Endothelial cell (in vitro differentiated cells): ENCODE measurements at regions not wholly inside any gene's neighbourhood (a gene's known extent, or its start where the extent isn't known, plus 50 kb on each side); places are given as distances from the start of the nearest gene placed in this dataset.

Experiments used
- DNase-seq: peaks from one replicate; pipeline ENCODE4 v3.0.0; 2021; ENCODE audit warnings: low spot score
- H3K27ac Mint-ChIP-seq: one replicate; pipeline ENCODE4 v1.8.0; 2021; ENCODE audit warnings: mixed read lengths, inconsistent platforms; ENCODE audit not compliant: unreplicated experiment
- H3K27me3 Mint-ChIP-seq: one replicate; pipeline ENCODE4 v1.8.0; 2021; ENCODE audit warnings: mild to moderate bottlenecking, moderate library complexity, mixed read lengths, inconsistent platforms; ENCODE audit not compliant: unreplicated experiment
- H3K36me3 Mint-ChIP-seq: one replicate; pipeline ENCODE4 v1.8.0; 2021; ENCODE audit warnings: mild to moderate bottlenecking, low read depth, mixed read lengths, inconsistent platforms; ENCODE audit not compliant: unreplicated experiment
- H3K4me1 Mint-ChIP-seq: one replicate; pipeline ENCODE4 v1.8.0; 2021; ENCODE audit warnings: mild to moderate bottlenecking, mixed read lengths, inconsistent platforms; ENCODE audit not compliant: unreplicated experiment
- H3K4me3 Mint-ChIP-seq: one replicate; pipeline ENCODE4 v1.8.0; 2021; ENCODE audit warnings: mild to moderate bottlenecking, mixed read lengths, inconsistent platforms; ENCODE audit not compliant: unreplicated experiment
- H3K9me3 Mint-ChIP-seq: one replicate; pipeline ENCODE4 v1.8.0; 2021; ENCODE audit warnings: mixed read lengths, inconsistent platforms; ENCODE audit not compliant: unreplicated experiment
- CTCF ChIP-seq: fragments of 200-600 bp; sonication (generic); IDR thresholded peaks from one replicate; pipeline ENCODE4 v1.5.0; 2021; ENCODE audit warnings: antibody characterized with exemption; ENCODE audit not compliant: unreplicated experiment

GRCh38 chr3:157785102-157785826 is 282.0 kb upstream of the VEPH1 start:
- peaks cover 2% of the 10 kb centered on the region for H3K27me3 Mint-ChIP-seq
- H3K4me3 Mint-ChIP-seq = no peak overlapping the region
- no peaks in the 10 kb centered on the region for H3K9me3 Mint-ChIP-seq
- no peaks in the 10 kb centered on the region for H3K4me1 Mint-ChIP-seq
- H3K36me3 Mint-ChIP-seq = no peaks in the 10 kb centered on the region
- H3K27ac Mint-ChIP-seq = no peak overlapping the region
- no peak for TF ChIP-seq CTCF
- no peak for DNase-seq

GRCh38 chr3:157782236-157782635 is 279.0 kb upstream of the VEPH1 start:
- H3K4me1 Mint-ChIP-seq = no peaks in the 10 kb centered on the region
- H3K4me3 Mint-ChIP-seq = no peak overlapping the region
- H3K27ac Mint-ChIP-seq = no peak overlapping the region
- H3K27me3 Mint-ChIP-seq = peaks cover 2% of the 10 kb centered on the region
- H3K36me3 Mint-ChIP-seq = no peaks in the 10 kb centered on the region
- no peaks in the 10 kb centered on the region for H3K9me3 Mint-ChIP-seq
- no peak for DNase-seq
- no peak for TF ChIP-seq CTCF

GRCh38 chr3:157776861-157777260 is 273.6 kb upstream of the VEPH1 start:
- H3K36me3 Mint-ChIP-seq = no peaks in the 10 kb centered on the region
- DNase-seq = no peak
- H3K27ac Mint-ChIP-seq = no peak overlapping the region
- no peaks in the 10 kb centered on the region for H3K4me1 Mint-ChIP-seq
- H3K9me3 Mint-ChIP-seq = no peaks in the 10 kb centered on the region
- no peak for TF ChIP-seq CTCF
- no peak overlapping the region for H3K4me3 Mint-ChIP-seq
- no peaks in the 10 kb centered on the region for H3K27me3 Mint-ChIP-seq

- no peaks in the 10 kb centered on the region for H3K36me3 Mint-ChIP-seq
- no peaks in the 10 kb centered on the region for H3K9me3 Mint-ChIP-seq
- no peaks in the 10 kb centered on the region for H3K27me3 Mint-ChIP-seq
- no peak overlapping the region for H3K4me3 Mint-ChIP-seq
- no peak overlapping the region for H3K27ac Mint-ChIP-seq
- TF ChIP-seq CTCF = no peak
- no peaks in the 10 kb centered on the region for H3K4me1 Mint-ChIP-seq
- no peak for DNase-seq
Measured at GRCh38 chr3:157775446-157775845, 272.2 kb upstream of the VEPH1 start.

- Mint-ChIP-seq H3K27me3 (no peaks in the 10 kb centered on the region), H3K4me3 (no peak overlapping the region), H3K4me1 (peaks cover under 1% of the 10 kb centered on the region), H3K36me3 (no peaks in the 10 kb centered on the region), H3K27ac (no peak overlapping the region), H3K9me3 (no peaks in the 10 kb centered on the region)
- TF ChIP-seq CTCF = no peak
- DNase-seq = no peak
Measured at GRCh38 chr3:157769378-157769777, 266.2 kb upstream of the VEPH1 start.
